ENCODE measurements at regions not wholly inside any gene's neighbourhood (a gene's known extent, or its start where the extent isn't known, plus 50 kb on each side); places are given as distances from the start of the nearest gene placed in this dataset.
"Not testable (repeated sequence)": the region's sequence is repeated elsewhere in the genome, so short reads cannot be mapped to it uniquely, and the experiment has no call there.

GRCh38 chr10:129165076-129165720 lies 301.8 kb upstream of the MGMT start:
- DNase-seq (ENCODE audit: low spot score), result no peak

- no peak for DNase-seq (ENCODE audit: low spot score)
Observed at GRCh38 chr10:129165770-129166169, 301.3 kb upstream of the MGMT start.

- DNase-seq (ENCODE audit: low spot score), result no peak
Observed at GRCh38 chr10:129168660-129169059, 298.4 kb upstream of the MGMT start.

GRCh38 chr10:129169115-129169514 lies 297.9 kb upstream of the MGMT start:
- DNase-seq (ENCODE audit: low spot score), result no peak

GRCh38 chr10:129170812-129171211 lies 296.2 kb upstream of the MGMT start:
- DNase-seq (ENCODE audit: low spot score), result no peak

- no peak for DNase-seq (ENCODE audit: low spot score)
Observed at GRCh38 chr10:129171812-129172211, 295.2 kb upstream of the MGMT start.

- no peak for DNase-seq (ENCODE audit: low spot score)
Observed at GRCh38 chr10:129174232-129175014, 292.6 kb upstream of the MGMT start.

- no peak for DNase-seq (ENCODE audit: low spot score)
Observed at GRCh38 chr10:129179245-129179971, 287.6 kb upstream of the MGMT start.

GRCh38 chr10:129179972-129180678 lies 286.9 kb upstream of the MGMT start:
- DNase-seq (ENCODE audit: low spot score), result no peak

- DNase-seq (ENCODE audit: low spot score), result no peak
Observed at GRCh38 chr10:129184196-129184595, 282.8 kb upstream of the MGMT start.

- no peak for DNase-seq (ENCODE audit: low spot score)
Observed at GRCh38 chr10:129187331-129187730, 279.7 kb upstream of the MGMT start.

- DNase-seq (ENCODE audit: low spot score), result no peak
Observed at GRCh38 chr10:129191797-129192196, 275.2 kb upstream of the MGMT start.

- DNase-seq (ENCODE audit: low spot score), result no peak
Observed at GRCh38 chr10:129192344-129193128, 274.5 kb upstream of the MGMT start.

- no peak for DNase-seq (ENCODE audit: low spot score)
Observed at GRCh38 chr10:129193148-129193547, 273.9 kb upstream of the MGMT start.

- no peak for DNase-seq (ENCODE audit: low spot score)
Observed at GRCh38 chr10:129194181-129194870, 272.7 kb upstream of the MGMT start.

- no peak for DNase-seq (ENCODE audit: low spot score)
Observed at GRCh38 chr10:129199826-129200225, 267.2 kb upstream of the MGMT start.

- no peak for DNase-seq (ENCODE audit: low spot score)
Observed at GRCh38 chr10:129203819-129204218, 263.2 kb upstream of the MGMT start.

- DNase-seq (ENCODE audit: low spot score), result no peak
Observed at GRCh38 chr10:129207297-129207696, 259.7 kb upstream of the MGMT start.

GRCh38 chr10:129210876-129211275 lies 256.2 kb upstream of the MGMT start:
- DNase-seq (ENCODE audit: low spot score), result no peak

GRCh38 chr10:129213256-129213655 lies 253.8 kb upstream of the MGMT start:
- no peak for DNase-seq (ENCODE audit: low spot score)

GRCh38 chr10:129213996-129214395 lies 253.0 kb upstream of the MGMT start:
- not testable (repeated sequence) for DNase-seq (ENCODE audit: low spot score)

Measured in hematopoietic multipotent progenitor cell treated with erythropoietin and hydrocortisone succinate and interleukin-3 and kit ligand, for 17 days (in vitro differentiated cells).